NCI-H1417 treated with DMSO at 0.1 percent for 48 hours (cell line): ENCODE measurements at regions not wholly inside any gene's neighbourhood (a gene's known extent, or its start where the extent isn't known, plus 50 kb on each side); places are given as distances from the start of the nearest gene placed in this dataset.

Experiments
- DNase-seq: peaks from one replicate; lab custom pipeline; 2025; lab: John Stamatoyannopoulos, UW

DNA sequence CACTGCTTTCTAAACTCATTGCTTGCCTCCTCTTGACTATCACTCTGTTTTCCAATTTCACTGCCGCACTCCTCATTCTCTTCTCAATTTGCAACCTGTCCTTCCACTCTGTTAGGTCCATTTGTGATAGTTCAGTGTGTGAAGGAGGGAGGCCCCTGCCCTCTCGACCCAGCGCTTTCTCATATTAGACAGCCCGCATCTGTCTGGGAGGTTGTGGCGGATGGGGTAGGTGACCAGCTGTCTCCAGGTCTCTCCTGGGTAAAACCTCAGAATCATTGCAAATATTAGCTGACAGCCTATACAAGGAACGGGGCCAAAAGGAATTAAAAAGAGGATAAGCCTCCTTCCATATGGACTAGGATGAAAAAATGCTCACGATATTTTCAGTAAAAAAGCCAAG is 358.3 kb downstream of the SHQ1 start:
- no peak for DNase-seq

DNA sequence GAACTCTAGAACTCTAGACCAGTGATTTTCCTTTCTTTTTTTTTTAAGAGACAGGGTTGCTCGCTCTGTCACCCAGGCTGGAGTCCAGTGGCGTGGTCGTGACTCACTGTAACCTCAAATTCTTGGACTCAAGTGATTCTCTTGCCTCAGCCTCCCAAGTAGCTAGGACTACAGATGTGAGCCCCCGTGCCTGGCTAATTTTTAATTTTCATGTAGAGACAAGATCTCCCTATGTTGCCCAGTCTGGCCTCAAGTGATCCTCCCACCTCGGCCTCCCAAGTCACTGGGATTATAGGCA is 359.6 kb downstream of the SHQ1 start:
- DNase-seq = no peak

DNA sequence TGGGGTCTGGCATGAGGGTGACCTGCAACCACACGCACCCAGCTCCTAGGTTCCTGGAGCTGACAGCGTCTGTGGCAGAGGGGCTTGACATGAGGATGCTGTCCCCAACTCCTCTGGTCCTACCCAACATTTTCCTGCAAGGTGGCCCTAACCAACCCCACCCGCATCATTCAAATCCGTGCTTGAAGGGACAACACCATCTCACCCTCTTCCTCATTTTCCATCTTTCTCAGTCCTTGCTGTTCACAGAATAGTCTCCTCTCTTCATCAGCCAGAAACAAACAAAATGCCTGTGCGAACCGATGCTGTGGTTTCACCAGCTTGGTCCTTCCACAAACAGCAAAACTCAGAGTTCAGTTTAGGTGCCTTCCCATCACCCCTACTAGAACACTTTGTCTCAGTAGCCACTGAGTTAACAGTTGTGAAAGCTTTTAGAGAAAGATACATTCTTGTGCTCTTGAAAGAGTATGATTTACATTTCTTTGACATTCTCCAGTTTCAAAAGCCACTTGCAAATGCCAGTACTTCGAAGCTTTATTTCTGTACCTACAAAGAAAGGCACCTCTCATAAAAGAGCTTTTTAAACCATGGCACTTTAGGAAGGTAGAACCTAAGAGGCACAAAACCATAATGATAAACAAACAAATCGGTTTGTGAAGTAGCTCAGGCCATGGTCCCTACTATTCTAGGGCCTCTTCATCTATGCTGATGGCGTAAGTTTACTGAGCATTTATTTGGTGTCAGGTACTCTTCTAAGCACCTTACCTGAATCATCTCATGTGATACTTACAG is 360.1 kb downstream of the SHQ1 start:
- no peak for DNase-seq

DNA sequence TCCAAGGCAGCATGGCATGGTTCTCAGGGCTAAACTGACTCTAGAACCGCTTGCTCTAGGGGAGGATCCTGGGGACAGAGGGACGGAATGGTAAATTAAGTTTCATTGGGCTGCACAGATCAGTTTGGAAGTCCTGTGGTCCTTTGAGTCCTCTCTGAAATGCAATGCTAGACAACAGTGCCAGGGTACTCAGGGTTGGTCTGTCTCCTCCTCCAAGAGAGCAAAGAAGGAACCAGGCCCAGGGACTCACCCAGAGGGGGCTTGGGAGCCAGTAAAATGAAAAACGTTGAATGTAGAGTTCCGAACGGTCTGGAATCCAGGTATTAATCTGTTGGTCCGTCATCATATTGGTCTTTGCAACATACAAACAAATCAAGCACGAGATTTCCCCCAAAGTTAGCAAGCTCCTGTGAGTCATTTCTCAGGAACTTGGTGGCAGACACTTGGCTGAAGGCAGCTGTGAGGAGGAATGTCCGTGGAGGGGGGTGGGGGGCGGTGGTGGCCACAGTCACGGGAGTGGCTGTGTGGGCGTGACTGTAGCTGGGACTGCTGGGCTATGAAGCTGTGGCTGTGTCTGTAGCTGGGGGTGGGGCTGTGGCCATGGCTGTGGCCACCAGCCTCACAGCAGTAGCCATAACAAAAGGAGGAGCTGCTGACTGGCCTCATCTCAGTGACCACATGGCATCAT is 361.0 kb downstream of the SHQ1 start:
- no peak for DNase-seq

GRCh38 chr3:72485641-72486040 is 362.6 kb downstream of the SHQ1 start:
- no peak for DNase-seq

DNA sequence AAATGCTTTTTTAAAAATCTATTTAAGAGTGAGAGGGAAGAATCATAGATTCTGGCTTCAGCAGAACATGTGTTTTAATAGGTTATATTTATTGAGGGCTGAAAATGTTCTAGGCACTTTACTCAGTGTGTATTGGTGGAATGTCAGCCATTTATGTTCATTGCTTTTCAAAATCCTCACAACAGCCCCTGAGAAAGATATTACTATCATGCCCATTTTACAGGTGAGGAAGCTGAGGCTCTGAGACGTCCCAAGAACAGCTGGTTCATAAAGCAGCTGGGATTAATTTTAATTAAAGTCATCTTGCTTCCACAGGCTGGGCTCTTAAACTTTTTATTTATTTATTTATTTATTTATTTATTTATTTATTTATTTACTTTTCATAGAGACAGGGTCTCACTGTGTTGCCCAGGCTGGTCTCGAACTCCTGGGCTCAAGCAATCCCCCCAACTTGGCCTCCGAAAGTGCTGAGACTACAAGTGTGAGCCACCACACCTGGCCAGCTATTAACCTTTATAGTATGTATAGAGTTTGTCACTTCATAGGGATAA is 364.6 kb downstream of the SHQ1 start:
- DNase-seq = no peak

DNA sequence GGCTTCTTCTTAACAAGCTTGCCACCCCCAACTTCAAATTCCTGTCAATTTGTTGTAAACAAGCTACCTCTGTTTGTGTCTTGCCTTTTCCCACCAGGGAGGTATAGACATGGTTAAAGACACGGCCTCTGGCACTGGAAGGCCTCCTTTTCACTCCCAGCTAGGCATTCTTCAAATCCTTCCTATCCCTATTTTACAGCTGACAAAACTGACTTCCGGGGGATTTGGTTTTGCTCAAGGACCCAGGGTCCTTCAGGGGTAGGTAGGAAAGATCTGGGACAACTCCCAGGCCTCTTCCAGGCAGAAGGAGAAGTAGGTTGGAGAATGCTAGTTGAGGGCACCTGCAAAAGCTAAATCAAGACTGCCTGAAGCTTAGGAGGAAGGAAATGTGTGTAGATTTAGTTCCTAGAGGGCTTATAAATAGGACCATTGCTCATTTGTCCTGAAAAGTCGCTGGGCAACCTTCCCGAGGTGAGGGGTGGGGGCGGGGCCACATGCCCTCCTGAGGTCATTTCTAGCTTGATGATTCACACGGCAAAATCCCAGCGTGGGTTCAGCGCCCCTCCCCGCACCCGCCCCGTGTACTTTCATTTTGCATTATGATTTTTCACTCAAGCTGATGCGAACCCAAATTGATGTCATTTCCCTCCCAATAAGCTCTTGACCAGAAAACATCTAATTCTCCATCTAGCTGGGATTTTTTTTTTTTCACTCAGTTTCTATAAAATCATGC is 365.5 kb downstream of the SHQ1 start:
- DNase-seq = no peak

DNA sequence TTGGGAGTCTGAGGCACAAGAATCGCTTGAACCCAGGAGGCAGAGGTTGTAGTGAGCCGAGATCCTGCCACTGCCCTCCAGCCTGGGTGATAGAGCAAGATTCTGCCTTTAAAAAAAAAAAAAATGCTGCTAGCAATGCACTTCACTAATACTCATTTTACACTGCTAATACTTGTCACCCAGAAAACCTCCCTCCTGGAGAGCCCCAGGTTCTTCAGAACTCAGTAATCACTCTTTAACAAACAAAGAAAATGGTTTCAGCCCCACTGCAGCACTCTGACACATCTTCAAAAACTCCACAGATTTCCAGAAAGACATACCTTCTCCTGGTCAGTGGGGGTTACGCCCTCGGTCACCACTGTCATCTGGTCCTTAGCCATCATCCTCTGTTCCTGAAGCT is 366.7 kb downstream of the SHQ1 start:
- no peak for DNase-seq

DNA sequence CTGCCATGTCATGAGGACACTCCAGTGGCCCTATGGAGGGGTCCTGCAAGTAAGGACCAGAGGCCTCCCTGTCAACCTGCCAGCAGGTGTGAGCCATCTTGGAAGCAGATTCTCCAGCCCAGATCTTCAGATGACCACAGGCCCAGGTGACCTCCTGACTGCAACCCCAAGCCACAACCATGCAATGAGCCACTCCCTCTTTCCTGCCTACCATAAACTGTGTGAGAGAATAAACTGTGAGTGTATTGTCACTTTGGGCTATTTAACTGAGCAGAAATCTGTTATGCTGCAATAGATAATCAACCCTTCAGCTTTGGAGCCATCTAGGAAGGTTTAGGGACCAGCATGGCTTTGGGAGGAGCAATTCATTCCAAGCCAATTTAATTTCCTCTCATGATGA is 367.9 kb downstream of the SHQ1 start:
- no peak for DNase-seq

DNA sequence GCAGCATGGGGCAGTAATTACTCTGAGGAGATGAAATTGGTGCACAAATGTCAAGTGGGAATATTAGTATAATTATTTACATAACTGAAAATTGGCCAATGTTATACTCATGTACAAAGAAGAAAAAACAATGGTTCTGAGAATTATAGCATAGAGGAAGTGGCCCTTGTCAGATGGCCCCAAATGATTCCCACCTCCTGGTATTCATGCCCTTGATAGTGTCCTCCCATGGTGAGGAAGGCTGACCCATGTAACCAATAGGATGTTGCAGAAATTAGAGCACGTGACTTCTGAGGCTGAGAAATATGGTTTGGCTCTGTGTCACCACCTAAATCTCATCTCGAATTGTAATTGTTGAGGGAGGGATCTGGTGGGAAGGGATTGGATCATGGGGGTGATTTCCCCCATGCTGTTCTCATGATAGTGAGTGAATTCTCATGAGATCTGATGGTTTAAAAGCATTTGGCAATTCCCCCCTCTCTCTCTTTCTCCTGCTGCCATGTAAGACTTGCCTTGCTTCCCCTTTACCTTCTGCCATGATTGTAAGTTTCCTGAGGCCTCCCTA is 368.5 kb downstream of the SHQ1 start:
- no peak for DNase-seq

DNA sequence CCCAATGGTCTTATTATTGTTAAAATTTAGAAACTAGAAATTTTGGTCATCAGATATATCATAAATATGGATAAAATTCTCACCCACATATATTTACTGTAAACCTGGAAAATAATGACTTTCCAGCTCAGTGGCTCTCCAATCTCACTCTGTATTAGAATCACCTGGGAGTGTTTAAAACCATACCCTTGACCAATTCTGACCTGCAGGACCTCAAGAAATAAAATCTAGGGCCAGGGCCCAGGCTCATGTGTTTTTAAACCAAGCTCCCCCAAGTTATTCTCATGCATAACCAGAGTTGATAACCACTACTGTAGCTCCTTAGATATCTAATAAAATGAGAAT is 372.1 kb downstream of the SHQ1 start:
- no peak for DNase-seq

- no peak for DNase-seq
Measured at GRCh38 chr3:72475258-72476138, 372.7 kb downstream of the SHQ1 start.

DNA sequence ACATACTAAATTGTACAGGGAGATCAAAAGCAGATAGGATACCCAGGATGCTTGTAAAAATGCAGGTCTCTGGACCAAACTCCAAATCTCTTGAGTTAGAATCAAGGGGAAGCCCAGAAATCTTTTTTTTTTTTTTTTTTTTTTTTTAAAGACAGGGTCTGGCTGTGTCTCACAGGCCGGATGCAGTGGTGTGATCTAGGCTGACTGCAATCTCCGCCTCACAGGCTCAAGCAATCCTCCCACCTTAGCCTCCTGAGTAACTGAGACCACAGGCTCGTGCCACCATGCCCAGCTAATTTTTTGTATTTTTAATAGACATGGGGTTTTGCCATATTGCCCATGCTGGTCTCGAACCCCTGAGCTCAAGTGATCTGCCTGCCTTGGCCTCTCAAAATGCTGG is 373.5 kb downstream of the SHQ1 start:
- no peak for DNase-seq

DNA sequence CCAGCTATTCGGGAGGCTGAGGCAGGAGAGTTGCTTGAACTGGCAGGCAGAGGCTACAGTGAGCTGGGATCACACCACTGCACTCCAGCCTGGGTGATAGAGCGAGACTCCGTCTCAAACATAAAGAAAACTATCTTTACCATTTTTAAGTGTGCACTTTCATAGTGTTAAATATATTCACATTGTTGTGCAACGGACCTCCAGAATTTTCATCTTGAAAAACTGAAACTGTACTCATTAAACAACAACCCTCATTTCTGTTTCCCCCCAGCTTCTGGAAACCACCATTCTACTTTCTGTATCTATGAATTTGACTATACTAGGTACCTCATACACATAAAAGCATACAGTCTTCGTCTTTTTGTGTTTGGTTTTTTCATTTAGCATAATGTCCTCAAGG is 375.1 kb downstream of the SHQ1 start:
- no peak for DNase-seq

- DNase-seq = no peak
Measured at GRCh38 chr3:72470904-72471417, 377.3 kb downstream of the SHQ1 start.

- DNase-seq = no peak
Measured at GRCh38 chr3:72465853-72466252, 382.4 kb downstream of the SHQ1 start.

- DNase-seq = no peak
Measured at GRCh38 chr3:72463083-72463482, 385.2 kb downstream of the SHQ1 start.

DNA sequence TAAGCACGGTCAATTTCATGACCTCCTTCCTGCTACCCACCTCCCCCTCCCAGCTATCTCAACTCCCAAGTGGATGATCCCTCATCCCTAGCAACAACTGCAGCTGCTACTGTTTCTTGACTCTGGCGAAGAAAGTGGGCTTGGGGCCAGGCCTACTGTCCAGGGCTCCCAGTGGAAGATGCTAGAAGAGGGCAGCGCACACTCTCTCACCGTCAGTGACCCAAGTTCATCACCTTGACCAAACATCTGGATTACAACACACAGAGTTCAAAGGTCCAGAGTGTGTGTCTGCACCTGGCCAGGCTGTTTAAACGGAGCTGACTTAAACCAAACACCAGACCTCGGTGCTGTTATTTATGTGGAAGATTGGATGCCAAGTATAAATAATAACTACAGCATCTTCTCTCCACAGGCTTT is 385.6 kb downstream of the SHQ1 start:
- DNase-seq = no peak

- no peak for DNase-seq
Measured at GRCh38 chr3:72461787-72462186, 386.5 kb downstream of the SHQ1 start.

DNA sequence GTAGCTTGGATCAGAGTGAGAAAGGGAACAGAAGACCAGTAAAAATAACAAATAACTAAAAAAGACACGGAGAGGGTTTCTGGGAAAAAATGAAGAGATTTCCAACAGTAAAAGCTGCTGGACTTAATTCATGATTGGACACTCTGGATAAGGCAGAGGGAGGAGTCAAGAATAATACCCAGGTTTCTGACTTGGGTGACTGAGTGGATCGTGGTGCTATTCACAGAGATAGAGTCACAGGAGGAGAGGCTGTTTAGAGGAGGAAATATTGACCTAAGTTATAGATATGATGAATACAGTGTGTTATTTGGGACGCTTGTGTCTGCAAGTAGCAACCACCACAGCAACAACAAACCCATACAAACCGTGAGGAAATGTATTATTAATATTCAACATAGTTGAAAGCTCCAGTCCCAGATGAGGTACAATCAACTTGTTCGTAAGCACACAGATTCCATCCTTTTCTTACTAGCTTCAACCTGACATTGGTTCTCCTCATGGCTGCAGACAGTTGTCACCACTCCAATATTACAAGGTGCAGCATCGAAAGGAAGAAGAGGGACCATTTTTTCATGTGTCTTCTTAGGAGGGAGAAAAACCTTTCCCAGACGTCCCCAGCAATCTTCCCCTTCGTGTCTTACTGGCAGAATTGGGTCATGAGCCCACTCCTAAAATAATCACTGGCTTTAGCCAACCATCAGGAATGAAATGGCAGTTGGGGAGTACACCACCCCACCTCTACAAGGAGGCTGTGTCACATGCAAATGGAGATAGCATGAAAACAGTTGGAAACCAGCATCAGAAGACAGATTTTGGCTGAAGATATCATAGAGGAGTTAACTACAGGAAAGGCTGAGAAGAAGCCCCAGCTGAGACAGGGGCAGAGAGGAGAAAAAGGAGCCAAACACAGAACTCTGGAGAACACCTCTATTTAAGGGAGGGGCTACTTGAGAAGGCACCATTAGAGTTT is 387.8 kb downstream of the SHQ1 start:
- no peak for DNase-seq
